ENCODE measurements at regions not wholly inside any gene's neighbourhood (a gene's known extent, or its start where the extent isn't known, plus 50 kb on each side); places are given as distances from the start of the nearest gene placed in this dataset.

DNA sequence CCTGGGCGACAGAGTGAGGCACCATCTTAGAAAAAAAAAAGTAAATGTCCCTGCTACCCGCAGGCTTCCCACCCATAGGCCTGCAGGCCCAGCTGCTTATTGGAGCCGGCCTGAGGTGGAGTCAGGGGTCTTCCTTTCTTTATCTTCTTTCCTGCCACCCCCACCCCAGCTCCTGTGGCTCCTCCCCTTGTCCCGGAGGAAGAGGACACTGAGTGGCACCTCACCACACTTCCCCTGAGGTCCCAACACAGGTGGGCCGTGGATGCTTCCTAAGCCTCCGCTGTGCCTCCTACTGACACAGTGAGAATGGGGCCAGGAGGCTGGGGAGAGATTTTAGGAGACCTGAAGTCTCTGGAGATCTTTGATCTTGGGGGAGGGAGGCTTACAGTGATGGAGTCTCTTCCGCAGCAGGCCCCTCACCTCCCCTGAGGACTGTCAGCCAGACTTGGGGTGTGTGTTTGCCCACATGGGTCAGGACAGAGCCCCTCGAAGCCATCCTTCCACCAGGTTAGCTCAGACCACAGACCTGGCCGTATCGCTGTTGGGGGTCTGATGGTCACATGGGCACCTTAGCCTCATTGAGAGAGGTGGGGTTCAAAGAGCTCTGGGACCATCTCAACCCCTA is 135.4 kb upstream of the IER5L start:
- Histone ChIP-seq H3K36me3 (no peaks in the 10 kb centered on the region), H3K4me3 (no peak overlapping the region), H3K27me3 (no peaks in the 10 kb centered on the region), H3K4me1 (peaks cover 0 to 35% (median 18%) of the 10 kb centered on the region in 12 donors), H3K27ac (no peak overlapping the region), H3K9me3 (peaks cover 0 to 3% (median 0%) of the 10 kb centered on the region in 12 donors)
- 73 to 92% (median 79%) methylated on average over 9 to 10 of the region's 10 CpGs for WGBS, 4 donors
- intact Hi-C loops (cut with DNase I), result no loop called here
- peak in 2 of 5 donors; percentile 4 to 12 for DNase-seq
- no peak for ATAC-seq
- no peak for TF ChIP-seq POLR2A (IDR thresholded peaks at IDR 0.05)
- TF ChIP-seq, protein P1, sequence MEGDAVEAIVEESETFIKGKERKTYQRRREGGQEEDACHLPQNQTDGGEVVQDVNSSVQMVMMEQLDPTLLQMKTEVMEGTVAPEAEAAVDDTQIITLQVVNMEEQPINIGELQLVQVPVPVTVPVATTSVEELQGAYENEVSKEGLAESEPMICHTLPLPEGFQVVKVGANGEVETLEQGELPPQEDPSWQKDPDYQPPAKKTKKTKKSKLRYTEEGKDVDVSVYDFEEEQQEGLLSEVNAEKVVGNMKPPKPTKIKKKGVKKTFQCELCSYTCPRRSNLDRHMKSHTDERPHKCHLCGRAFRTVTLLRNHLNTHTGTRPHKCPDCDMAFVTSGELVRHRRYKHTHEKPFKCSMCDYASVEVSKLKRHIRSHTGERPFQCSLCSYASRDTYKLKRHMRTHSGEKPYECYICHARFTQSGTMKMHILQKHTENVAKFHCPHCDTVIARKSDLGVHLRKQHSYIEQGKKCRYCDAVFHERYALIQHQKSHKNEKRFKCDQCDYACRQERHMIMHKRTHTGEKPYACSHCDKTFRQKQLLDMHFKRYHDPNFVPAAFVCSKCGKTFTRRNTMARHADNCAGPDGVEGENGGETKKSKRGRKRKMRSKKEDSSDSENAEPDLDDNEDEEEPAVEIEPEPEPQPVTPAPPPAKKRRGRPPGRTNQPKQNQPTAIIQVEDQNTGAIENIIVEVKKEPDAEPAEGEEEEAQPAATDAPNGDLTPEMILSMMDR (IDR thresholded peaks at IDR 0.05), result no peak

DNA sequence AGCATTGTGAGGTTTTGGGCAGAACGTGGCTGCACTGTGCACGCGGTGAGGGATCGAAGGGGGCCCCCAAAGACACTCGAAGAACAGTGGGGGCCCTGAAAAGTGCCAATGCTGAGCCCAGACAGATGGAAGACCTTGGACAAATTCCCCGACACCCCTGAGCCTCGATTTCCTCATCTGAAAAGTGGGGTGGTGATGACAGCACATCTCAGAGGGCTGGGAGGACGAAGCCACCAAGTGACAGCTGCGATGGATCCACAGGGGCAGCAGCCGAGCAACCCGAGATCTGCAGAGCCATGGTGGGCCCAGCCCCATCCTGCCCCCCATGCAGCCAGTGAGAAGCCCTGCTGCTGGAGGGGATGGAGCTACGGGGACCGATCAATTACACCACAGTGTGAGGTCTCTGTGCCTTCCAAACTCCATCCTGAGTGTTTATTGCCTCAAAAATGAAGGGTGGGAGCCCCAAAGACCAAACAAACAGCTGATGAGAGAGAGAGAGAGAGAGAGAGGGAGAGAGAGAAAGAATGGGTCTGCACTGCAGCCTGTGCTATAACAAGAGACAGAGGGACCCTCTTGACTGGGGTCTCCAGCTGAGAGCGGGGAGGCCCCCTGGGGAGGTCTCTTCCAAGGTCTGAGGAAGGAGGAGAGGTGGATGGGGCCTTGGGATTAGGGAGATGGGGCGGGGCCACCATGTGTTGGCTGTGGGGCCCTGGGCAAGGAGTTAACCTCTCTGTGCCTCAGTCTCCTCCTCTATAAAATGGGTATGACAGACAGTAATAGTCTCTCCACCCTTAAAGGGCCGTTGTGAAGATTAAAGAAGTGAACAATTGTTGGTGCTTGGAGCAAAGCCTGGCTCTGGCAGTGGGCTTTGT is 134.4 kb upstream of the IER5L start:
- DNase-seq, result peak in 1 of 5 donors; percentile 11
- ATAC-seq, result no peak
- H3K27me3 ChIP-seq, result no peaks in the 10 kb centered on the region
- peaks cover 0 to 26% (median 11%) of the 10 kb centered on the region in 12 donors for H3K4me1 ChIP-seq
- H3K9me3 ChIP-seq, result peaks cover 0 to 3% (median 0%) of the 10 kb centered on the region in 12 donors
- TF ChIP-seq, protein P1 (IDR thresholded peaks at IDR 0.05), result no peak
- no peak for TF ChIP-seq POLR2A (IDR thresholded peaks at IDR 0.05)
- H3K4me3 ChIP-seq, result no peak overlapping the region
- 80 to 91% (median 87%) methylated on average over 15 to 16 of the region's 16 CpGs for WGBS, 4 donors
- H3K36me3 ChIP-seq, result no peaks in the 10 kb centered on the region
- intact Hi-C loops (cut with DNase I), result no loop called here
- no peak overlapping the region for H3K27ac ChIP-seq

DNA sequence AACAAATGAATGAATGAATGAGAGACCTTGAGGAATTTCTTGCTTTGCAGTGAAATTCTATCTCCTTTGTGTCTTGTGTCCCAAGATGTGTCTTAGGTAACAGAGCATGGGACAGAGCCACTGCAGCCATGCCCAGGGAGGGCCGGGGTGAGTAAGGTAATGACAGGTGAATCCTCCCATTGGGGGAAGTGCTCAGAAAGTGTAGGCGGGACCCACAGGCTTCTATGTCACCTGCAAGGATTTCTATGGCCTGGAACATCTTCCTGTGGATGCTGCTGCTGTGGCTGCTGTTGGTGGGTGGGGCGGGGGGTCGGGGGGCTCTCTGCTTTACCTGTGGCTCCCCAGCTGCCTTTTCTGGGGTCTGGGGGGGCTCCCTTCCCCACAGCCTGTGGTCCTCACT is 133.6 kb upstream of the IER5L start:
- intact Hi-C loops (cut with DNase I), result no loop called here
- DNase-seq, result peak in 1 of 5 donors; percentile 10
- Histone ChIP-seq H3K27ac (no peak overlapping the region), H3K4me1 (peaks cover 0 to 19% (median 8%) of the 10 kb centered on the region in 12 donors), H3K9me3 (peaks cover 0 to 3% (median 0%) of the 10 kb centered on the region in 12 donors), H3K4me3 (no peak overlapping the region), H3K36me3 (no peaks in the 10 kb centered on the region), H3K27me3 (no peaks in the 10 kb centered on the region)
- TF ChIP-seq, protein P1 (IDR thresholded peaks at IDR 0.05), result no peak
- no peak for TF ChIP-seq POLR2A (IDR thresholded peaks at IDR 0.05)
- ATAC-seq, result no peak
- WGBS, 4 donors, result 74 to 86% (median 79%) methylated on average over 2 to 4 of the region's 4 CpGs

DNA sequence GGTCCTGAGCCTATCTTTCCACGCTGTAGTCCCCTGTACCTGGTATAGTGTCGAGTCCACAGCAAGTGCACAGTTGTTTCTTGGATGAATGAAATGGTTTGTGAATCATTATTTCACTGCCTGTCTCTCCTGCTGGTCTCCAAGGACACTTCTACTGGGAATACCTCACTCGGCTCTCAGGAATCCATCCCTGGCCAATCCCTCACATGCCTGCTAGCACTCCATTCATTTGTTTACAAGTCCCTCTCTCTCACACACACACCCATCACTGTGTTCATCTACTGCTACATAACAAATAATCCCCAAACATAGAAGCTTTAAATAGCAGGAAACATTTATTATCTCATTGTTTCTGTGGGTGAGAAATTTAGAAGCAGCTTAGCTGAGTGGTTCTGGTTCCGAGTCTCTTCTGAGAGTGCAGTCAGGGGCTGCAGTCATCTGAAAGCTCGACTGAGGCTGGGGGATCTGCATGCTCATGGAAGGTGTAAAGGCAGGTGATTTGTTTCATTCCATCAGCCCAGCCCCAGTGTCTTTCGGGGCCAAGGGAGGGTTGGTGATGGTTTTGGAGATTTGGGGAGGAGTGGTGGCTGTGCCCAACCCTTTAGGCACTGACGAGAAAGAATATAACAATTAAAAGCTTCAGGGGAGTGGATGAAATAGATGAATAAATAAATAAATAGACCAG is 132.7 kb upstream of the IER5L start:
- WGBS, 4 donors, result 77 to 92% (median 79%) methylated on average over 7 of the region's 7 CpGs
- no peaks in the 10 kb centered on the region for H3K27me3 ChIP-seq
- H3K36me3 ChIP-seq, result no peaks in the 10 kb centered on the region
- DNase-seq (no peak), ATAC-seq (no peak)
- intact Hi-C loops (cut with DNase I), result no loop called here
- H3K4me1 ChIP-seq, result peaks cover 0 to 11% (median 6%) of the 10 kb centered on the region in 12 donors
- TF ChIP-seq, protein P1 (IDR thresholded peaks at IDR 0.05), result no peak
- no peak for TF ChIP-seq POLR2A (IDR thresholded peaks at IDR 0.05)
- H3K4me3 ChIP-seq, result no peak overlapping the region
- H3K27ac ChIP-seq, result no peak overlapping the region
- H3K9me3 ChIP-seq, result peaks cover 0 to 3% (median 0%) of the 10 kb centered on the region in 12 donors

Data from heart left ventricle (tissue), 16 donors.